GM21526 (cell line): ENCODE measurements at regions not wholly inside any gene's neighbourhood (a gene's known extent, or its start where the extent isn't known, plus 50 kb on each side); places are given as distances from the start of the nearest gene placed in this dataset.
"Not testable (repeated sequence)": the region's sequence is repeated elsewhere in the genome, so short reads cannot be mapped to it uniquely, and the experiment has no call there.

Source experiments
- ATAC-seq: cut with Tn5 transposase; IDR thresholded peaks from one replicate; pipeline ENCODE4 v1.9.1; 2021; ENCODE audit warnings: moderate library complexity; ENCODE audit not compliant: unreplicated experiment, low FRiP score

DNA sequence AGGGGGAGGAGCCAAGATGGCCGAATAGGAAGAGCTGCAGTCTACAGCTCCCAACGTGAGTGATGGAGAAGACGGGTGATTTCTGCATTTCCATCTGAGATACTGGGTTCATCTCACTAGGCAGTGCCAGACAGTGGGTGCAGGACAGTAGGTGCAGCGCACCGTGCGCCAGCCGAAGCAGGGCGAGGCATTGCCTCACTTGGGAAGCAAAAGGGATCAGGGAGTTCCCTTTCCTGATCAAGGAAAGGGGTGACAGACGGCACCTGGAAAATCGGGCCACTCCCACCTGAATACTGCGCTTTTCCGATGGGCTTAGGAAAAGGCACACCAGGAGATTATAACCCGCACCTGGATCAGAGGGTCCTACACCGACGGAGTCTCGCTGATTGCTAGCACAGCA is 121.1 kb upstream of the SESTD1 start:
- not testable (repeated sequence) for ATAC-seq

DNA sequence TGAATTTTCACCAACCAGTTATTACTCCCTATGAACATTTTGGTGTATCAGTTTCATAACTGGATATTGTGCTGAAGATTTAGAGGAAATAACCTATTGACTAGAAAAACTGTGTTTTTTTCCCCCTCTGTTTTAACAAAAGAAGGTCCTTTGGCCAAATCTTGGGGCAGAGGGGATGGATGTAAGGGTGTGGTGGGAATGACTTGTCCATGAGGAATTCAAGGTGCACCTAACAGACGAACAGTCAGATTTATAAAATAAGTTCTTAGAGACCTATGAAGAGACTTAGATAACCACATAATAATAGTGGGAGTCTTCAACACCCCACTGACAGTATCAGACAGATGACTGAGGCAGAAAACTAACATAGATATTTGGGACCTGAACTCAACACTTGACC is 119.3 kb upstream of the SESTD1 start:
- no peak for ATAC-seq

DNA sequence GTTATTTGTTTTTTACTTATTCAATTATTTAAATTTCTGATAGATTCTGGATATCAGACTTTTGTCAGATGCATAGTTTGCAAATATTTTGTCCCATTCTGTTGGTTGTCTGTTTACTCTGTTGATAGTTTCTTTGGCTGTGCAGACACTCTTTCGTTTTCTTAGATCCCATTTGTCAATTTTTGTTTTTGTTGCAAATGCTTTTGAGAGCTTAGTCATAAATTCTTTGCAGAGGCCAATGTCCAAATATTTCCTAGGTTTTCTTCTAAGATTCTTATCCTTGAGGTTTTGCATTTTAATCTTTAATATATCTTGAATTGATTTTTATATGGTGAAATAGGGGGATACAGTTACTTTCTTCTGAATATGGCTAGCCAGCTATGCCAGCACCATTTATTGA is 112.7 kb upstream of the SESTD1 start:
- no peak for ATAC-seq

DNA sequence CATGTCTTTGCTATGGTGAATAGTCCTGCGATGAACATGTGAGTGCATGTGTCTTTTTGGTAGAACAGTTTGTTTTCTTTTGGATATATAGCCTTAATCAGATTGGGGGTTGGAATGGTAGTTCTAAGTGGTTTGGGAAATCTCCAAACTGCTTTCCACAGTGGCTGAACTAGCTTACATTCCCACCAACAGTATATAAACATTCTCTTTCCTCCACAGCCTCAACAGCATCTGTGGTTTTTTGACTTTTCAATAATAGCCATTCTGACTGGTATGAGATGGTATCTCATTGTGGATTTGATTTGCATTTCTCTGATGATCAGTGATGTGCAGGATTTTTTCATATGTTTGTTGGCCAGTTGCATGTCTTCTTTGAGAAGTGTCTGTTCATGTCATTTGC is 112.2 kb upstream of the SESTD1 start:
- no peak for ATAC-seq

DNA sequence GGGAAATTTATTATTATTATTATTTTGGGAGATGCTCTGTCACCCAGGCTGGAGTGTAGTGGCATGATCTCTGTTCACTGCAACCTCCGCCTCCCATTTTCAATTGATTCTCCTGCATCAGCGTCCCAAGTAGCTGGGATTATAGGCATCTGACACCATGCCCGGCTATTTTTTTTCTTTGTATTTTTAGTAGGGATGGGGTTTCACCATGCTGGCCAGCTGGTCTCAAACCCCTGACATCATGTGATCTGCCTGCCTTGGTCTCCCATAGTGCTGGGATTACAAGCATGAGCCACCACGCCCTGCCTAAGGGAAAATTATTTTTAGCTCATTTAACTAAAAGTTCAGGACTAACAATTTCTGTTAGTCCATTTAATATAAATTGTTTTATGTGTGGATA is 109.2 kb upstream of the SESTD1 start:
- no peak for ATAC-seq

DNA sequence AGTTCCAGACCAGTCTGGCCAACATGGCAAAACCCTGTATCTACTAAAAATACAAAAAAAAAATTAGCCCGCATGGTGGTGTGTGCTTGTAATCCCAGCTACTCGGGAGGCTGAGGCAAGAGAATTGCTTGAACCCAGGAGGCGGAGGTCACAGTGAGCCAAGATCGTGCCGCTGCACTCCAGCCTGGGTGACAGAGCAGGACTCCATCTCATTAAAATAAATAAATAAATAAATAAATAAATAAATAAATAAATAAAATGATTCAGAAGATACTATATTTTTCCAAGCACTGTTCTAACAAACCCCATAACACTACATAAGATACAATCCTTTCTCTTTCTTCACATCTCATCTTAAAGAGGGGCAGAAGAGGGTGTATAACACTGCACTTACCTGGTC is 100.9 kb upstream of the SESTD1 start:
- ATAC-seq, result not testable (repeated sequence)

DNA sequence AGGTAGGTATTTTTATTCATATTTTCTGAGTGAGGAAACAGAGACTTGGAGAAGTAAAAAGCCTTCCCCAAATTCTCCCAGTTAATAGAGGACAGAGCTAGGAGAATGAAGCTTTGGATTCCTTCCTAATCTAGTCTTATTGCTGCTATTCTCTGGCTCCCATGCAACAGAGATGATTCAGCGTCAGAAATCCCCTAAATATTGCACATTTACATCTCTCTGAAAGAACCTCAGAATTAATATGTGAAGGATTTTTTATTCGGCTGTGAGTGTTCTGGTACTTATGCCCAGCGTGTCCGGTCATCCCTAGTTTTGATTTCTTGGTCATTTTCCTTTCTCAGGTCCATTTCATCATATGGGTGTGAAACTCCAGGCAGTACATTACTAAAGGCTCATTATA is 91.2 kb upstream of the SESTD1 start:
- no peak for ATAC-seq

DNA sequence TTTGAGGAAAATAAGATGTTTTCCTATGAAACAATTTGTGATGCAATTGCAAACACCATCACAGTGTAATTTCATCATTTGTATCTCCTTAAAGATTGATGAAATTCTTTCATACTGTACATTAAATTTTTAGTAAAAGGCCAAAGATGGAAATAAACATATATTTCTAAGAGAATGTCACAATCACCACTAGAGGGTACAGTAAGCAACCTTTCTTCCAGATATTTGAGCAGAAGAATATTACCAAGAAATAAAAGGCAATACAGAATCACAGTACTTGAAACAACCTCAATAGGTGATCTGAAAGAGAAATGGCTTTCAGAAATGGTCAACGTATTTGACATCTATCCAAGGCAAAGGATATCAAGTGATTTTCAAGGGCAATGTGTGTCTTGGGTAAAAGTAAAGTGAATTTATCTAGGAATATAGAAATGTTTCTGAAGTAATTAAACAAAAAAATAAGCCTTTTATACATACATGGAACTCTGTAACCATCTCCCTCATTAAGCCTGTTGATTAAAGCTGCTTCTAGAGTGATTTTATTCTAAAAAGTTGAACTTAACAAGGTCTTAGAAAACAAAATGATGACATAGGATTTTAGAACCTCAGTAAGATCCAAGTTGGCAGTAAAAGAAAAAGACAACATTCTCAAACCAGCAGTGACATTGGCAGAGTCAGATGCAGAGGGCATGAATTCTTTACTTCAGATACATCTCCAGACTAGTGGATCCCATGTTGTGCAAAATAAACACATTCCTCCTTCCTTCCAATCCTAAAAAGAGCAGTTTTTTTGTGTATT is 90.3 kb upstream of the SESTD1 start:
- no peak for ATAC-seq

DNA sequence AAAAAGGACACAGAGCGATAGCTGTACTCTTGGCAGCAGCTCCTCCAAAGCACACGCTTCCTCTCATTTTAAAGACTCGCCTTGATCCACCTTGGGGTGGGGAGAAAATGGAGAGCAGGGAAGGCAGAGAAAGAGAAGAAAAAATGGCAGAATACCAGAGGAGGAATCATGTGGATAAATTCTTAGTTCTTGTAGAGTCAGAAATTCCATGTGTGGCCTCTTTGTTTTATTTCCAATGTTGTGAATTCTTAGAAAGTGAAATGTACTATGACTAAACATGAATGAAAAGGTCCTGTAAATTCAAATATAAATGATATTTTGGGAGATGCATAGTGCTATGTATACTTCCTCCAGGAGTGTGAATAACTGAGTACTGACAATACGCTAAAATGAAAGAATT is 89.7 kb upstream of the SESTD1 start:
- ATAC-seq, result no peak

DNA sequence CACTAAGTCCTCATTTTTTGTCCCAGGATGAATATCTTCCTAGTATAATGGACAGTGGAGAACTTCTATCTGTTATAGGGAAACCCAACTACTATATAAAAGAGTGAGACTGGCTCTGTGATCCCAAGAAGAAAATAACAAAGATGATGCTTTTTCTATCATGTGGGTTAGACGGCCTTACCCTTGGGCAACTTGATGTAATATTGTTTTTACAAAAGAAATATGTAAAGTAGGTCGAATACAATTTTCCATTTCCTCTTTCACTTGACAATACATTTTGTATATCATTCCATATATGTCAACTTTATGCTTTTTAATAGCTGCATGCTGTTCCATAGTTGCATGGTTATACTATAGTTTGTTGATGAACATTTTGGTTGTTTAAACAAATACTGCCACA is 87.5 kb upstream of the SESTD1 start:
- ATAC-seq, result no peak

DNA sequence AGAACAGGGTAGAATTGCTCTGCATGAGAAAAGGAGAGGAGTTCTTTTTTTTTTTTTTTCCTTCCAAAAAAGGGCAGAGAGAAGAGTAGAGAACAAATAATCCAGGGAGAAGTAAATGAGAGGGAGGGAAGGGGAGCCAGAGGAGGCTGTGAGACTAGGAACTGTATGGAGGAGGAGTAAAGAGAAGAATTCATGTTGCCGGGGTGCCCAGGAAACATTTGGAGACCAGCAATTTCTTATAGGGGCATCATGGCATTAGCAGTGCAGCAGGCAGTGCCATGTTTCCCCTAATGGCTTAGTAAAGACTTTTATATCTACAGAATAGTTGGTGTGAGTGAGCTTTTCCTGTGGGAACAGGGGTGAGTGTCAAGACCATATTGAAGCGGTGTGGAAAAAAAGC is 86.4 kb upstream of the SESTD1 start:
- ATAC-seq, result no peak

DNA sequence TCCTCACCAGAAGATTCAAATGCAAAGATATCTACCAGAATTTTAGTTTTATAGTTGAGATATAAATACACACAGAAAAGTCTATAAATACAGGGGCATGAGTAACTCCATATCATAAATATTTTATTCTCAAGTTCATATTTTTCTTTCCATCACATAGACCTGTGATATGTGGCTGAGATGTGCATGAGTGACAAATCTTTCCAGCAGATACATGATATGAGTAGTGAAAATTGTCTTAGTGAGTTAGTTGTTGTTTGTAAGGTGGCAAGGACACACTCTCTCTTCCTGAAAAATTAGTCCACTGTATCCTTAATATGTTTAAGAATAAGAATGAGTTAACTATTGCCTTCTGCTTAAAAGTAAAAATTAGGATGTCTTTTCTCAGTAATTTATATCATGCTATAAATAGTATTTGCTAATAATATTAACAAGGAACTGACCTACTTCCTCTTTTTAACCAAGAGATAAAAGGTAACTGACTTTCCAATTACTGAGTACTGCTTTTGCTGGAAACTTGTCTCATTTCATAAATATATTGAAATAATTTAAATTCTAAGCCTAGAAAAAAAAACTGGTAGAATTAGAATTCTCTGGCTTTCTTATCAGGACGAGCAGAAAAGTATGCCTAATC is 85.2 kb upstream of the SESTD1 start:
- ATAC-seq, result peak; percentile 53

DNA sequence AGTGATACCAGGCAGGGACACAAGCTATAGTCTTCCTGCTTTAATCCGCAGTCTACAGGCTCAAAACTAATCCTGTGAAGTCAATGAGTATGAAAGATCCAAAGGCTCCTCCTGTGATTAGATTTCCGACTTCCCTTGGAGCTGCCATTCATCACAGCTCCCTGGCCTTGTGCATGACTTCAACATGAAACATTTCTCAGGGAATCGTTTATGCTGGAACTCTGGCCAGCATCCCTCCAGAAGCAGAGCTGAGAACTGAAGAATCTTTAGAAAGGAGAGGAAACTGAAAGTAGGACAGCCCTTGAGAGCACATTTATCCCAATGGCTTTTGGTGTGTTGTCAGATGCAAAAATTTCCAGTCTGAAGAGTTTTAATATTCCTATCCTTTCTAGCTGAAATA is 84.3 kb upstream of the SESTD1 start:
- ATAC-seq, result no peak

DNA sequence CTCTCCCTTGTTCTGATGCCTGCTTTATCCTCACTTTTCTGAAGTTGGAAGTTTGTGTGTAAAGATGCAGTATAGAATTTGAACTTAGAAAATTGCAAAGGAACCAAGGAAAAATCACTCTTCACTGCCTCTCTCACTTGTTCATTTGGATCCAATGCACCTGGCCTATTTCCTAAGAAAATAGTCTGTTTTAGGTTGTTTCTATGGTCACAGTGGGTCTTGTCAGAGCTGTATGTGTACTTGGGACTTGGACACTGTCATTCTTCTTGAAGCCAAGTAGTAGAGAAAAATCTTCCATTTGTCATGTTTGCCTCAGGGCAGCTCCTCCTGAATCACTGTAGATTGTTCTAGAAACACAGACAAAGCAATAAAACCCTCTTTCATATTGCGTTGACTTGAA is 80.3 kb upstream of the SESTD1 start:
- no peak for ATAC-seq

DNA sequence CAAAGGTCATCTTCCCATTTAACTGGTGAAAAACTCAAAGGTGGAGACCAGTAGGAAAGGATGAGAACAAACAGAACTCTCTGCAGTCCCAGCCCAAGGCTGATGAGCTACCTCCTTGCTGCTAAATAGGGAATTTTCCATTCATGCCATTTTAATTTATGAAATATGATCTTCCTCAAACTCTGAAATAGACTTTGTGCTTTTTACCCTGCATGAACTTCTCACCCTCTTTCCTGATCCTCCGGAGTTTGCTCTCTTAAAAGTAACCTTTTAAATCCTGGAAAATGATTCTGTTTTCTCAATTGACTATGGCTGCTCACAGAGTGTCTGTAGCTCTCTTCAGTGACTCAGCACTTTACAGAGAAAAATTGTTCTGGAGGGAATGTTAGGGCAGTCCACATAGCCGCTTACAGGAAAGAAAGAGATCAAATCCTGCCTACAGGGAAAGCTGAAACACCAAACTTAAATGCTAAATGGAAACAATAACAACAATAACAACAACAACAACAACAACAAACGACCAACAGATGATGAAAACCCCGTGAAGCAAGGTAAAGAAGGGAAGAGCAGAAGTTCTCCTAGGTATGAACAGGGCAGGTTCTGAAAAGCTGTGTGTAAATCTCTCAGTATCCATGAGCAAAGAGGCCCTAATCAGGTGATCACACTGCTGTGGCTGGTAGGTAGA is 79.8 kb upstream of the SESTD1 start:
- ATAC-seq, result no peak

DNA sequence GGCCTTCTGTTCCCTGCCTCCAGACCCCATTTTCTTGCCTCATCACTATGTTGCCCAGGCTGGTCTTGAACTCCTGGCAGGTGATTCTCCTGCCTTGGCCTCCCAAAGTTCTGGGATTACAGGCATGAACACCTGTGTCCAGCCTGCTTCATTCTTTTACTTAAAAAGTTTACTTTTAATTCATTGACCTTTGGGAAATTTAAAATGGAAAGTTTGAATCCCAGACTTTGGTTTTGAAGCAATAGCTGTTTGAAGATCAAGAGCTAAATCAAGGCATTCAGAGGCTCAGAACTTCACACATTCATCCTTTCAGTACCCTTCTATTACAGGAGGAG is 79.3 kb upstream of the SESTD1 start:
- no peak for ATAC-seq

DNA sequence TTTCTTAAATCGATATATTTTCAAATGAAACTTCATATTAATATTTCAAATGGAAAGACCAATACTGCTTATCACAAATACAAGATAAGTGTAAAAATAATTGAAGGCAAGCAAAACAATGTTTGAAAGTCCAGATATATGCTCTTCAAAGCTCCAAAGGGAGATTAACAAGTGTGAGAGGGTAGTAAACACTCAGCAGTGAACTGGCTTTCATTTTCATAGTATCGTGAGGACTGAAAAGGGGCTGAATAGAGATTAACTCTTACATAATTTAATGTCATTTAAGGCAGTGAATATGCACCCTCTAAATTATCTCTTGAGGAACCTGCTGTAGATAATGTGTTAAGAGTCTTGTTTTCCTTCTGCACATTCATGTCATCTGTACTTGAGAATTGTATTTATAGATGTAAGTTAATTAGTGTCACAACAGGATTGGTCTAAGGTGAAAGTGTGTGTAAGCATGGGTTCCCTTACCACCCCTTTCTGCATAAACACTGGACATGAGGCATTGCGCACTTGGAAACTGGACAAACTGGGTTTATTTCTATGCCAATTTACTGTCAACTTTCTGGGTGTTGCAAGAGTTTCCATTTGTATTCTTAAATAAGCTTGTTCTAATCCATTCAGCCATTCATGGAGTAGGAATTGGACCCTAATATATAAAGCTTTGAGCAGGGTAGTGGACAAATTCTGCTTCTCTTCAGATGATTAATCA is 76.7 kb upstream of the SESTD1 start:
- ATAC-seq, result no peak

DNA sequence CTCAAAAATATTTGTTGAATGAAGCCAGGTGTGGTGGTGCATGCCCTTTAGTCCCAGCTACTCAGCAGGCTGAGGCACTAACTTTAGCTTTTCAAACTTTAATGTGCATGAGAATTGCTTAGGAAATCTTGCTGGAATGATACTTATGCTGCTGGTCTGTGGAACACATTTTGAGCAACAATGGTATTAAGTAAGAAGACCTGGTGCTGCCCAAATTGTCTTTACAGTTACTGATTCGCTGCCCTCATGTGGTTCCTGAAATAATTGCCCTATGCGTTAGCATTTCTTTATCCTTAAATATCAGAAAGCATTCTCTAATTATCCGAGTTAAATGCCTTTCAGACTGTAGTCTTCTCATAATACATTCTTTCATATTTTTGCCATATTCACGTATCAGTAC is 76.0 kb upstream of the SESTD1 start:
- no peak for ATAC-seq

DNA sequence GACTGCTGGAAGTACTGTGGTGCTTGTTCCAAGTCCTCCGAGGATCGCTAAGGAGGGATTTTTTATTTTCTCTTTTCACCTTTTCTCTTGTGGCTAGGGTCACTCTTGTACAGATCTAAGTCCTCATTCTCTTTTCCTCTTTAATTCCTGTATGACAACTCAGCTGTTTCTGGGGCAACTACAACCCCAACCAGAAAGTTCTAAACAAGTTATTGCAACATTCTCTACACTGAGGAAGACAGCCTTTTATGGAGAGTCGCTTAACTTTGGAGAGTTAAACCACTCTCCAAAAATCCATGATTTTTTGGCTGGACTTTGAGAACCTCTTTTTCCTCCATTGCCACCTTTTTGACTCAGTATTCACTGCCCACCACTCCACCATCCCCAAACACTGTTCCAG is 74.0 kb upstream of the SESTD1 start:
- ATAC-seq, result no peak

DNA sequence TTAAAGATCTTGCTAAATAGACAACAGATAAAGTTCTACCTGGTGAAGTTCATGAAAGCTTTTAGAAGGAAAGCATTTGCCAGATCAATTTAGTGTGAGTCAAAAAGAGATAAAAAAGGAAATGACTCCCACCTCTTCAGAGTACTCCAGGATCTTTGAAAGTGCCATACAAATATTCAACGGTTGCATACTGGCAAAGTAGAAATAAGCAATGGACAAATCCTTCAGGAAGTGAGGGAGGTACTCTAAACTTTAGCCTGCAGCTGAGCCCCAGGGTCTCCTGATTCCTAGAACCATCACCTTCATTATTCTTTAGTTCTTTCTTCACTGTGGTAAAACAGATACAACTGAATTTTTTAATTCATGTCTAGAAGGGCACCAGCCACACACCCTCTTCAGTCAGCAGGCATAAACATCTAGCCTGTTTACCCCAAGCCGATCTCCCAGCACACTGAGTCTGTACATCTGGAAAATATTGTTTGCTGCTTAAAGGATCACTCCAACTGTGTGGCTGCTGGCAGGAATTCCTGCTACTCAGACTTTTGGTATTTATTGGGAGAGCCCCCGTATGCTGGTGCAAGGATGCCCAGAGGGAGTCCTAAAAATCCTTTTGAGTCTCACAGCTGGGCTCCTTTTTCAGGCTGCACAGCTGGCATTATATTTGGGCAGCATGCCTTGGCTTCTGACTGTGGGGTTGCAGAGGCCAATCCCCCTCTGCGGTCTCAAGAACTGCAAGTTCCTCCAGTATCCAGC is 72.3 kb upstream of the SESTD1 start:
- ATAC-seq, result no peak

DNA sequence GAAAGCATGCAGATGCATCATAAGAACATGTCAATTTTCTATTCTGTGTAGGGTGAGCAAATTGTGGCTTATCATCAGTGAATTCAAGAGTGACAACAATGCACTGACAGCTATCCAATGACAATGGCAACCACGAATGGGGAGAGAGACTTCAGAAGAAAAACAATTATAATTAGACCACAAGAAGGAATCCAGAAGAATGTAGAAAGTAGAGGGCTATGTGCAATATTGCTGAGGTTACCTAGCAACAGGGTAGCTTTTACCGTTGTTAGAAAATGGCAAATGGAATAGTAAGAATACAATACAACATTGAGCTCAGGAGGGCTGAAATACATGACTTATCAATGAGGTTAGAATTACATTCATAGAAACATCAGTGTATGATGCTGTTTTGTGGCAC is 71.1 kb upstream of the SESTD1 start:
- ATAC-seq, result no peak
